HUES6 (cell line): ENCODE measurements at regions not wholly inside any gene's neighbourhood (a gene's known extent, or its start where the extent isn't known, plus 50 kb on each side); places are given as distances from the start of the nearest gene placed in this dataset.
A peak's percentile ranks its signal among the peaks of the same experiment; 100 is the strongest.

Experiments
- H3K27ac ChIP-seq: 2 replicates; pipeline ENCODE4 v1.7.0; 2013; ENCODE audit warnings: low read depth, mild to moderate bottlenecking, low read length, inconsistent platforms
- H3K27me3 ChIP-seq: 2 replicates; pipeline ENCODE4 v1.6.1; 2013; ENCODE audit warnings: low read length; ENCODE audit not compliant: control insufficient read depth, insufficient read depth
- H3K36me3 ChIP-seq: 2 replicates; pipeline ENCODE4 v1.6.1; 2013; ENCODE audit warnings: low read length; ENCODE audit not compliant: control insufficient read depth, insufficient read depth
- H3K4me1 ChIP-seq: 2 replicates; pipeline ENCODE4 v1.6.1; 2013; ENCODE audit warnings: low read length; ENCODE audit not compliant: control insufficient read depth, insufficient read depth
- H3K4me3 ChIP-seq: 2 replicates; pipeline ENCODE4 v1.5.1; 2013; ENCODE audit warnings: low read depth, low read length
- H3K9ac ChIP-seq: one replicate; pipeline ENCODE4 v1.6.1; 2013; ENCODE audit warnings: mild to moderate bottlenecking, low read length
- H3K9me3 ChIP-seq: 2 replicates; pipeline ENCODE4 v1.6.1; 2013; ENCODE audit warnings: low read depth, low read length; ENCODE audit not compliant: control insufficient read depth, insufficient read depth

GRCh38 chr3:163779396-163780344, 1298.6 kb downstream of the SI start:
- H3K4me3 ChIP-seq: no peak overlapping the region
- H3K9ac ChIP-seq: no peak overlapping the region
- no peaks in the 10 kb centered on the region for H3K27me3 ChIP-seq
- H3K9me3 ChIP-seq: no peaks in the 10 kb centered on the region
- no peak overlapping the region for H3K27ac ChIP-seq
- H3K36me3 ChIP-seq: no peaks in the 10 kb centered on the region
- H3K4me1 ChIP-seq: peaks cover 4% of the 10 kb centered on the region; the same call in 1 of the 2 replicates

- Histone ChIP-seq H3K27ac (no peak overlapping the region), H3K36me3 (no peaks in the 10 kb centered on the region), H3K9ac (no peak overlapping the region), H3K27me3 (no peaks in the 10 kb centered on the region), H3K9me3 (no peaks in the 10 kb centered on the region), H3K4me3 (no peak overlapping the region), H3K4me1 (peaks cover 4% of the 10 kb centered on the region; the same call in 1 of the 2 replicates)
Measured at GRCh38 chr3:163776743-163777142, 1301.6 kb downstream of the SI start.

- no peak overlapping the region for H3K9ac ChIP-seq
- no peaks in the 10 kb centered on the region for H3K27me3 ChIP-seq
- no peaks in the 10 kb centered on the region for H3K4me1 ChIP-seq
- no peaks in the 10 kb centered on the region for H3K36me3 ChIP-seq
- H3K9me3 ChIP-seq: no peaks in the 10 kb centered on the region
- H3K4me3 ChIP-seq: no peak overlapping the region
- H3K27ac ChIP-seq: no peak overlapping the region
Measured at GRCh38 chr3:163773136-163773535, 1305.2 kb downstream of the SI start.

GRCh38 chr3:163768048-163768447, 1310.2 kb downstream of the SI start:
- Histone ChIP-seq H3K27me3 (no peaks in the 10 kb centered on the region), H3K4me3 (no peak overlapping the region), H3K4me1 (no peaks in the 10 kb centered on the region), H3K9me3 (no peaks in the 10 kb centered on the region), H3K36me3 (no peaks in the 10 kb centered on the region), H3K27ac (no peak overlapping the region), H3K9ac (no peak overlapping the region)

GRCh38 chr3:163766112-163766511, 1312.2 kb downstream of the SI start:
- Histone ChIP-seq H3K27ac (no peak overlapping the region), H3K27me3 (no peaks in the 10 kb centered on the region), H3K9ac (no peak overlapping the region), H3K4me1 (no peaks in the 10 kb centered on the region), H3K36me3 (no peaks in the 10 kb centered on the region), H3K4me3 (no peak overlapping the region), H3K9me3 (no peaks in the 10 kb centered on the region)

GRCh38 chr3:163753033-163753432, 1325.3 kb downstream of the SI start:
- no peaks in the 10 kb centered on the region for H3K4me1 ChIP-seq
- H3K27ac ChIP-seq: no peak overlapping the region
- H3K9me3 ChIP-seq: peaks cover 7% of the 10 kb centered on the region; the same call in 1 of the 2 replicates
- H3K9ac ChIP-seq: no peak overlapping the region
- H3K36me3 ChIP-seq: no peaks in the 10 kb centered on the region
- H3K4me3 ChIP-seq: no peak overlapping the region
- H3K27me3 ChIP-seq: no peaks in the 10 kb centered on the region

GRCh38 chr3:163745204-163745603, 1333.1 kb downstream of the SI start:
- H3K27me3 ChIP-seq: no peaks in the 10 kb centered on the region
- H3K9ac ChIP-seq: no peak overlapping the region
- no peak overlapping the region for H3K27ac ChIP-seq
- no peaks in the 10 kb centered on the region for H3K4me1 ChIP-seq
- no peak overlapping the region for H3K4me3 ChIP-seq
- H3K9me3 ChIP-seq: peaks cover 22% of the 10 kb centered on the region
- no peaks in the 10 kb centered on the region for H3K36me3 ChIP-seq

GRCh38 chr3:163735394-163735793, 1342.9 kb downstream of the SI start:
- Histone ChIP-seq H3K27me3 (no peaks in the 10 kb centered on the region), H3K36me3 (no peaks in the 10 kb centered on the region), H3K9me3 (0 out of 2 replicates have a peak, but pooled peaks cover 6% of the 10 kb centered on the region), H3K4me1 (no peaks in the 10 kb centered on the region), H3K9ac (no peak overlapping the region), H3K27ac (no peak overlapping the region), H3K4me3 (no peak overlapping the region)

GRCh38 chr3:163730684-163731083, 1347.6 kb downstream of the SI start:
- no peaks in the 10 kb centered on the region for H3K4me1 ChIP-seq
- H3K9ac ChIP-seq: no peak overlapping the region
- no peaks in the 10 kb centered on the region for H3K9me3 ChIP-seq
- H3K27me3 ChIP-seq: no peaks in the 10 kb centered on the region
- H3K36me3 ChIP-seq: no peaks in the 10 kb centered on the region
- H3K4me3 ChIP-seq: no peak overlapping the region
- H3K27ac ChIP-seq: no peak overlapping the region

- Histone ChIP-seq H3K4me1 (no peaks in the 10 kb centered on the region; the same call in 1 of the 2 replicates), H3K4me3 (no peak overlapping the region), H3K9me3 (peaks cover 12% of the 10 kb centered on the region), H3K9ac (no peak overlapping the region), H3K27me3 (no peaks in the 10 kb centered on the region), H3K36me3 (no peaks in the 10 kb centered on the region), H3K27ac (no peak overlapping the region)
Measured at GRCh38 chr3:163726125-163726524, 1352.2 kb downstream of the SI start.

GRCh38 chr3:163722405-163722804, 1355.9 kb downstream of the SI start:
- no peak overlapping the region for H3K9ac ChIP-seq
- no peaks in the 10 kb centered on the region; the same call in 1 of the 2 replicates for H3K4me1 ChIP-seq
- peaks cover 17% of the 10 kb centered on the region for H3K9me3 ChIP-seq
- no peaks in the 10 kb centered on the region for H3K27me3 ChIP-seq
- peak overlapping the region; percentile 52; the same call in 1 of the 2 replicates for H3K27ac ChIP-seq
- H3K36me3 ChIP-seq: no peaks in the 10 kb centered on the region
- peak overlapping the region; percentile 6; the same call in 1 of the 2 replicates for H3K4me3 ChIP-seq
